ENCODE measurements at regions not wholly inside any gene's neighbourhood (a gene's known extent, or its start where the extent isn't known, plus 50 kb on each side); places are given as distances from the start of the nearest gene placed in this dataset.
"Not testable (repeated sequence)": the region's sequence is repeated elsewhere in the genome, so short reads cannot be mapped to it uniquely, and the experiment has no call there.

GRCh38 chr5:36796155-36796554, 80.4 kb upstream of the NIPBL start:
- no peak for DNase-seq (ENCODE audit: low spot score)
- in situ Hi-C loops (cut with MboI; ENCODE audit: low sequenced_read_pairs, unreplicated experiment), result no loop called here
- no peak for TF ChIP-seq CTCF (IDR thresholded peaks at IDR 0.05; ENCODE audit: borderline replicate concordance, control extremely low read depth, extremely low read depth, insufficient read depth, missing control alignments)

GRCh38 chr5:36801523-36801922, 75.0 kb upstream of the NIPBL start:
- TF ChIP-seq CTCF (IDR thresholded peaks at IDR 0.05; ENCODE audit: borderline replicate concordance, control extremely low read depth, extremely low read depth, insufficient read depth, missing control alignments), result no peak
- in situ Hi-C loops (cut with MboI; ENCODE audit: low sequenced_read_pairs, unreplicated experiment), result no loop called here
- DNase-seq (ENCODE audit: low spot score), result no peak

GRCh38 chr5:36802187-36802586, 74.4 kb upstream of the NIPBL start:
- no peak for TF ChIP-seq CTCF (IDR thresholded peaks at IDR 0.05; ENCODE audit: borderline replicate concordance, control extremely low read depth, extremely low read depth, insufficient read depth, missing control alignments)
- in situ Hi-C loops (cut with MboI; ENCODE audit: low sequenced_read_pairs, unreplicated experiment), result no loop called here
- DNase-seq (ENCODE audit: low spot score), result no peak

GRCh38 chr5:36813249-36813648, 63.3 kb upstream of the NIPBL start:
- DNase-seq (ENCODE audit: low spot score); in situ Hi-C loops (cut with MboI; ENCODE audit: low sequenced_read_pairs, unreplicated experiment): not testable (repeated sequence)

- DNase-seq (ENCODE audit: low spot score), result no peak
- in situ Hi-C loops (cut with MboI; ENCODE audit: low sequenced_read_pairs, unreplicated experiment), result no loop called here
- TF ChIP-seq CTCF (IDR thresholded peaks at IDR 0.05; ENCODE audit: borderline replicate concordance, control extremely low read depth, extremely low read depth, insufficient read depth, missing control alignments), result no peak
Observed at GRCh38 chr5:36815871-36816270, 60.7 kb upstream of the NIPBL start.

GRCh38 chr5:36820900-36821299, 55.7 kb upstream of the NIPBL start:
- in situ Hi-C loops (cut with MboI; ENCODE audit: low sequenced_read_pairs, unreplicated experiment), result no loop called here
- no peak for TF ChIP-seq CTCF (IDR thresholded peaks at IDR 0.05; ENCODE audit: borderline replicate concordance, control extremely low read depth, extremely low read depth, insufficient read depth, missing control alignments)
- DNase-seq (ENCODE audit: low spot score), result no peak

GRCh38 chr5:36826694-36827093, 49.9 kb upstream of the NIPBL start:
- no peak for TF ChIP-seq CTCF (IDR thresholded peaks at IDR 0.05; ENCODE audit: borderline replicate concordance, control extremely low read depth, extremely low read depth, insufficient read depth, missing control alignments)
- in situ Hi-C loops (cut with MboI; ENCODE audit: low sequenced_read_pairs, unreplicated experiment), result no loop called here
- no peak for DNase-seq (ENCODE audit: low spot score)

Data from GM13976 (cell line).